Fibroblast of the aortic adventitia (primary cell): ENCODE measurements at regions not wholly inside any gene's neighbourhood (a gene's known extent, or its start where the extent isn't known, plus 50 kb on each side); places are given as distances from the start of the nearest gene placed in this dataset.
"Not testable (repeated sequence)": the region's sequence is repeated elsewhere in the genome, so short reads cannot be mapped to it uniquely, and the experiment has no call there.

Experiments used
- DNase-seq: peaks from one replicate; pipeline ENCODE4 v3.0.0-alpha.2; 2010; ENCODE audit warnings: low read depth
- H3K4me3 ChIP-seq: 2 replicates; pipeline ENCODE4 v1.5.1; 2011; ENCODE audit warnings: low read depth, mild to moderate bottlenecking, control low read depth, low read length, moderate library complexity
- CTCF ChIP-seq: IDR thresholded peaks from 2 replicates; pipeline ENCODE4 v1.5.1; 2011; ENCODE audit warnings: mild to moderate bottlenecking, low read length, control low read depth, inconsistent platforms; ENCODE audit not compliant: insufficient read depth

DNA sequence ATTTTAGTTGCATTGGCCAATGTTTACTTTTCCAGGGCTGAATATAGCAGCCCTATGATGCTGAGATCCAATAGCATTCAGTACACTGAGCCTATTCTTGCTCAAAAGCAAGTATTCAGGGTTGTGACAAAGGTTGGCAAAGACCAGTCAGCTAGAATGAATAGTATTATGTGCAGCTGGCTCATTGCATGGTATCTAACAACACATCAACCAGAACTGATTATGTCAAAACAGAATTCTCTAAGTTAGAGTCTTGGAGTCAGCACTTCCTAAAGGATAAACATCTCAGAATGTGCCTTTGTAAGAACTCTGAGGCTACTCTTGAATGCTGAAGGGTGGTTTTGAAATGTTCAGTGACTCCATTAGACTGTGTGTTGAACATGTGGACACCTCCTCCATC is 774.5 kb upstream of the RGMB start:
- peak; percentile 9 for DNase-seq
- TF ChIP-seq CTCF, result no peak
- no peak overlapping the region for H3K4me3 ChIP-seq

DNA sequence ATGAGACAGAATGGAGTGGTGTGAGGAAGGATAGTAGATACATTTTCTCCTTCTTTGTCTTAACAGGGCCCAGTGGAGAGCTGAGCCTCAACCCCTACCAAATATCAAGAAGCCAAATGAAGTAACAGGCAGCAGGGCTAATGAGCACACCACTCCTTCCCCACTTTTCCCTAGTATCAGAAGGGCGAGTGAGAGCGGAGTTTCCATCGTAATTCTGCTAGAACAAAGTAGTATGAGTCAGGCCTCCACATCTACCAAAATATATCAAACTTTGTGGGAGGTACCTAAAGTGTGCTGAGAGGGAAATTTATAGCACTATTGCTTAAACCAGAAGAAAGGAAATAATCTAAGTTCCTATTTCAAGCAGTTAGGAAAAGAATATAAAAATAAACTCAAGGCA is 769.0 kb upstream of the RGMB start:
- H3K4me3 ChIP-seq, result no peak overlapping the region
- no peak for DNase-seq
- TF ChIP-seq CTCF, result no peak

DNA sequence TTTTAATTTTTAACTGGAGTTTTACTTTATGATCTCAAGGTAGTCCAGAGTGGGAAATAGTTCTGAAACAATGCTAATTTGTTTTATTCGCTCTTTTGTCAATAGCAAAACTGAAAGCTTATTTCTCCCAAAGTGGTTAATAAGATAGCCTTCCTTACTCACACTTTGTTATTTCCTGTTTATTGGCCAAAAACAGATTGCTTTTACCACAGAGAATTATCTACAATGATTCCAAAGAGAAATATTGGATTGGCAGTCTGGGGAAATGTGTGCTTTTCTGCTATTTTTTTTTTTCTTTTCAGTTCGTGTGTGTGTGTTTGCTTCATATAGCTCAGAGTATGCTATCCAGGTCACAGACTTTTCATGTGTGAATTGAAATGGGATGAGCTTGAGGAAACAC is 756.7 kb upstream of the RGMB start:
- no peak overlapping the region for H3K4me3 ChIP-seq

GRCh38 chr5:98030273-98030672 is 743.2 kb upstream of the RGMB start:
- DNase-seq, result not testable (repeated sequence)
- peak; percentile 22 for TF ChIP-seq CTCF

More for the DNA sequence above, 756.7 kb upstream of the RGMB start:
- DNase-seq, result no peak
- no peak for TF ChIP-seq CTCF

DNA sequence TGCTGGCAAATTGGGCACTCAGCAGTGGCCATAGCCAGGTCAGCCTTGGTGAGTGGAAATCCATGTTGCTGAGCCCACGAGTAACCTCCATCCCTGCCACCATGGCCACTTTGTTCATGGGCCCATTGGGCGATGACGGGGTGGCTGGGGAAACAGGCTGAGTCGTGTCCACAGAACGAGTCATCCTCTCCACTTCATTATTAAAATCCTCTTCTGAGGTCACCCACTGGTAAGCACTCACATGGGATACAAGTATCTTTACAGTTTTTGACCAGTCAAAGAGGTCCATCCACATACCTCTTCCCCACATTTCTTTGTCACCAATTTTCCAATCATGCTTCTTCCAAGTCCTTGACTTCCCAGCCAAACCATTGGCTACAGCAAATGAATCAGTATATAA is 742.4 kb upstream of the RGMB start:
- not testable (repeated sequence) for DNase-seq, H3K4me3 ChIP-seq

More at GRCh38 chr5:98030273-98030672, 743.2 kb upstream of the RGMB start:
- H3K4me3 ChIP-seq, result not testable (repeated sequence)

DNA sequence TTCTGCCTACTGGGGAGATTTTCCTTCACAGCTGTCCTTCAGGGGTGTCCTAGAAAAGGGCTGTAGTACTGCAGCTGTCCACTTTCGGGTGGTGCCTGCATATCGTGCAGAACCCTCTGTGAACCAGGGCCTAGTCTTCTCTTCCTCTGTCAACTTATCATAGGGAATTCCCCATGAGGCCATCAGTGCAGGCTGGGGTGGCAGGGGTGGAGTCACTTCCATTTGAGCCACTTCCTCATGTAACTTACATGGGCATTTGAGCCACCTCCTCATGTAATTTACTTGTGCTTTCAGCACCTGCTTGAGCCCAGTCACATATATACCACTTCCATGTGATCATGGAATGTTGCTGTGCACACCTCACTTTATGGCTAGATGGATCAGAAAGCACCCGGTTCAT is 742.0 kb upstream of the RGMB start:
- DNase-seq, result no peak
- no peak for TF ChIP-seq CTCF
- H3K4me3 ChIP-seq, result no peak overlapping the region

DNA sequence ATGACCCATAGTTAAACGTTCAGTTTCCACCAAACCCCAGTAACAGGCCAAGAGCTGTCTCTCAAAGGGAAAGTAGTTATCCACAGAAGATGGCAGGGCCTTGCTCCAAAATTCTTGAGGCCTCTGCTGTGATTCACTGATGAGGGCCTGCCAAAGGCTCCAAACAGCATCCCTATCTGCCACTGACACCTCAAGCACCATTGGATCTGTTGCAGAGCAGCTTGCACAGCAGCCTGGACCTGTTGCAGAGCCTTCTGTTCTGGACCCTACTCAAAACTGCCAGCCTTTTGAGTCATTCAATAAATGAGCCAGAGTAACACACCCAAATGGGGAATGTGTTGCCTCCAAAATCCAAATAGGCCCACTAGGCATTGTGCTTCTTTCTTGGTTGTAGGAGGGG is 741.5 kb upstream of the RGMB start:
- DNase-seq, result peak; percentile 80
- H3K4me3 ChIP-seq, result no peak overlapping the region
- TF ChIP-seq CTCF, result no peak
